Pancreas (tissue), 10 donors: ENCODE measurements at regions not wholly inside any gene's neighbourhood (a gene's known extent, or its start where the extent isn't known, plus 50 kb on each side); places are given as distances from the start of the nearest gene placed in this dataset.

ENCODE experiments used
- ATAC-seq, 4 donors: fragments of 200-7000 bp; cut with Tn5 transposase; one replicate each; pipeline versions ENCODE4 v1.8.0 to v1.9.1; 2020; ENCODE audit warnings: mild to moderate bottlenecking in 4 of 4, moderate library complexity in 4 of 4
- DNase-seq, 6 donors: peaks; one replicate each; pipeline ENCODE4 v3.0.0-alpha.2; 2020
- FAIRE-seq: peaks from 2 replicates; lab custom pipeline; 2012; peaks lifted over from hg19 to GRCh38; lab: Jason Lieb, UNC
- H3K27ac ChIP-seq, 4 donors: fragments of 200-600 bp; sonication (generic); 1 replicate in 3 of 4; 2 replicates in 1 of 4; pipeline versions ENCODE4 v1.5.0 to v1.8.0; 2020
- H3K27me3 ChIP-seq, 4 donors: fragments of 200-600 bp; one replicate each; pipeline ENCODE4 v1.8.0; 2021
- H3K36me3 ChIP-seq, 3 donors: fragments of 200-600 bp; sonication (generic) in 1 of 3; one replicate each; pipeline versions ENCODE4 v1.5.0 to v1.8.0; 2020 to 2021
- H3K4me1 ChIP-seq, 3 donors: fragments of 200-600 bp; one replicate each; pipeline ENCODE4 v1.8.0; 2021
- H3K4me3 ChIP-seq, 4 donors: fragments of 200-600 bp; sonication (generic) in 2 of 4; one replicate each; pipeline versions ENCODE4 v1.5.0 to v1.8.0; 2020 to 2021
- H3K9me3 ChIP-seq, 4 donors: fragments of 200-600 bp; one replicate each; pipeline ENCODE4 v1.8.0; 2021
- CTCF ChIP-seq, 4 donors: fragments of 200-600 bp; sonication (generic) in 3 of 4; IDR thresholded peaks; one replicate each; pipeline versions ENCODE4 v1.5.0 to v1.8.0; 2021; ENCODE audit warnings: antibody characterized with exemption in 4 of 4
- WGBS, 2 donors: extraction: QIAGEN DNeasy Blood & Tissue Kit; methylation state at CpG; one replicate each; pipeline ENCODE4 v1.1.7; 2013; 5-methylcytosine and 5-hydroxymethylcytosine counted together
- intact Hi-C, 3 donors: fragments of 100-400 bp; cut with DNase I; formaldehyde crosslinking; loops; one replicate each; pipeline versions ENCODE4 v1.11.1 to v1.14.2; 2022
- donor health status: healthy with polysubstance abuse.
- donor health status: DM: no; HTN: no; CAD: no; lungs with moderate emphysema.
- donor health status: DM: no; HTN: no; CAD: no.
- donor health status: control.
- donor health status: control.
- donor health status: Bipolar disorder and iron deficiency.
- donor health status: DM: yes; HTN: yes; CAD: no.
- donor health status: DM: no; HTN: no; CAD: no.
- donor health status: DM: no; HTN: no; CAD: no.
- donor health status: DM: yes; HTN: yes; CAD: no.

DNA sequence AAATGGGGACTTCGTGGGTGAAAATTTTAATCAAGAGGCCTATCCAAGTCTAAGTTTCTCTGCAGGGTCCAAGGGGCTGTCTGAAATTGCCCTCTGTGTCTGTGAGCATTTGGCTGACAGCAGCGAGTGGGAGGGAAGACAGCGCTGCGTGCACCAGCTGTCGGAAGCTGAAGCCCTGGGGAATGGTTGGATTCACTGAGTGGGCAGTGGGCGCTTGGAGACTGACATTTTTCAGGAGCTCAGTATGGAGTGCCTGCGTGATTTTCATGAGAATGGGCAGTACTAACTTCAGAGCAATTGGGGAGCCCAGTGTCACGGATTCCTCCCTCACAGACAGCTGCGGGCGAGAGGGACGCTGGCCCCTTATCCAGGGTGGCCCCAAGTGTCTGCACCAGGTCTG lies 388.8 kb upstream of the B3GAT1 start:
- intact Hi-C loops = no loop called here
- ATAC-seq (no peak), FAIRE-seq (no peak), DNase-seq (no peak)
- WGBS, 2 donors = 63 to 69% methylated on average over 11 of the region's 11 CpGs
- H3K36me3 ChIP-seq = no peaks in the 10 kb centered on the region
- no peak overlapping the region for H3K4me3 ChIP-seq
- H3K9me3 ChIP-seq = no peaks in the 10 kb centered on the region
- no peak overlapping the region for H3K27ac ChIP-seq
- no peaks in the 10 kb centered on the region for H3K4me1 ChIP-seq
- no peak for TF ChIP-seq CTCF (IDR thresholded peaks at IDR 0.05)
- H3K27me3 ChIP-seq = peaks cover 0 to 11% (median 0%) of the 10 kb centered on the region in 4 donors

GRCh38 chr11:134800130-134800529 lies 388.1 kb upstream of the B3GAT1 start:
- no peak overlapping the region for H3K27ac ChIP-seq
- no peak overlapping the region for H3K4me3 ChIP-seq
- intact Hi-C loops = no loop called here
- DNase-seq (no peak), ATAC-seq (no peak), FAIRE-seq (no peak)
- no peaks in the 10 kb centered on the region for H3K4me1 ChIP-seq
- WGBS, 2 donors = 64 to 69% methylated on average over 17 of the region's 17 CpGs
- peaks cover 0 to 11% (median 0%) of the 10 kb centered on the region in 4 donors for H3K27me3 ChIP-seq
- TF ChIP-seq CTCF (IDR thresholded peaks at IDR 0.05) = no peak
- no peaks in the 10 kb centered on the region for H3K9me3 ChIP-seq
- H3K36me3 ChIP-seq = no peaks in the 10 kb centered on the region

DNA sequence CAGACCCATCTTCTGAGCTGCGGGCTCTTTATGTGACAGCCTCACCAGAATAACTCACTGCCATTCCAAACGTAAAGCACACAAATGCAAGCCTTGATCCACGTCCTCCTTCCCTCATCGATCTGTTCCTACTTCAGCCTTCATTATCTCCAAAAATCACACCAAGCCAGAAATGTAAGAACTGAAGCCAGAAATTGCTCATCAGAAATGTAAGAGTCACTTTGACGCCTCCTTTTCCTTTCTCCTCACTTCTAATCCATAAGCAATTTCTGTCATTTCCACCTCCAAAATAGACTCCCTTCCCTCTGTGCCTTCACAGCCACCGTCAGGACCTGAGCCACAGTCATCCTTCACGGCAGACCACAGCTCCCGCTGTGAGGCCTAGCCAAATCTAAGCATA lies 387.3 kb upstream of the B3GAT1 start:
- Histone ChIP-seq H3K4me1 (no peaks in the 10 kb centered on the region), H3K27ac (no peak overlapping the region), H3K36me3 (no peaks in the 10 kb centered on the region), H3K4me3 (no peak overlapping the region), H3K27me3 (peaks cover 0 to 11% (median 0%) of the 10 kb centered on the region in 4 donors), H3K9me3 (no peaks in the 10 kb centered on the region)
- FAIRE-seq = no peak
- intact Hi-C loops = no loop called here
- ATAC-seq = no peak
- TF ChIP-seq CTCF (IDR thresholded peaks at IDR 0.05) = no peak
- no peak for DNase-seq
- WGBS, 2 donors = 65% methylated on average over 8 of the region's 8 CpGs

DNA sequence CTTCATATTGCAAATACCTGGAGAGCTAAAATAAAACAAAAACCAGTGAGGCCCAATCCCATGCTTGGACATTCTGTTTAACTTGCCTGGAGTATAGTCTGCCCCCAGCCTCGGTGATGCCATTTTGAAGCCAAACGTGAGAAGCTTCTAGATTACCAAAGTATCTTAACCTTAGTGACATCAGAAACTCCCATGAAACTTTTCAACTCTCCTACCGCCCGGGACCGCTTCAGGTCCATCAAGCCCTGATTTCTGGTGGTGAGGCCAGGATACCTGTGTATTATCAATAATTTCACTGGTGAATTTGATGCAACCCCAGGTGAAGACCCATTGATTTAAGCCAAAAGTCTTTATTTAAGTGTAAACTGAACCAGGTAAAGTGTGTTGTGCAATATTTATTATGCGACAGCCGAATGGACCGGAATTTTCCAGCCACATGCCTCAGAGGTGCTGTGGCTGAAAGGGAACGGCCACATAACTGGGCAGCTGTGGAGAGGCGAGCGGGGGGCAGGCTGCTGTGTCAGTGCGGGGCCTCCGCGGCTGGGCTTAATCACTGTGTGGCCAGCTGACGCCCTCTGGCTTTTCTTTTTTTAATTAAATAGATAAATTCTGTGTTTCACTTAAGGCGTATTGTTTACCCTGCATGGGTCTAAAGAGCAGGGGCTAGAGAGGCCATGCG lies 385.5 kb upstream of the B3GAT1 start:
- Histone ChIP-seq H3K9me3 (no peaks in the 10 kb centered on the region), H3K4me1 (no peaks in the 10 kb centered on the region), H3K27me3 (peaks cover 0 to 11% (median 0%) of the 10 kb centered on the region in 4 donors), H3K4me3 (no peak overlapping the region), H3K36me3 (no peaks in the 10 kb centered on the region), H3K27ac (no peak overlapping the region)
- DNase-seq = no peak
- 48 to 61% methylated on average over 17 of the region's 17 CpGs for WGBS, 2 donors
- no peak for FAIRE-seq
- ATAC-seq = no peak
- intact Hi-C loops = no loop called here
- TF ChIP-seq CTCF (IDR thresholded peaks at IDR 0.05) = no peak

DNA sequence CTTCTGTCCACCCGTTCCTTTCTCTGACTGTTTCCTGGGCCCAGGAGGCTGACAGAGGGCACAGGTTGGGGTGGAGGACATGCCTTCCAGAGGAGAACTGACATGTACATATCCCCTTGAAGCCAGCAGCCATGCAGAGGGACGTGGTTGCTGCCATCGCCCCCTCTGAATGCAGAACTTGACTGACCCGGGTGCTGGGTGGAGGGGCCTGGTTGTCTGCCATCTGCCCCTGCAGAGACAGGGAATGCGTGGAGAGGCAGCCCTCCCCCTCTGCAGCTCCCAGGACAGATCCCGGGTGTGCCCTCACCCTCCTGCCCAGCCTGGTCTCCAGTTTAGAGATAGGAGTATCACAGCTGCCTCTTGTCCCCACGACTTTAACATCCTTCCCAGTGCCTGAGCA lies 383.0 kb upstream of the B3GAT1 start:
- FAIRE-seq (no peak), DNase-seq (no peak), ATAC-seq (no peak)
- H3K9me3 ChIP-seq = no peaks in the 10 kb centered on the region
- H3K36me3 ChIP-seq = no peaks in the 10 kb centered on the region
- TF ChIP-seq CTCF (IDR thresholded peaks at IDR 0.05) = no peak
- no peak overlapping the region for H3K27ac ChIP-seq
- WGBS, 2 donors = 61 to 84% methylated on average over 7 of the region's 7 CpGs
- peaks cover 0 to 7% (median 0%) of the 10 kb centered on the region in 4 donors for H3K27me3 ChIP-seq
- intact Hi-C loops = no loop called here
- H3K4me3 ChIP-seq = no peak overlapping the region
- no peaks in the 10 kb centered on the region for H3K4me1 ChIP-seq
